HG03571 (cell line): ENCODE measurements at regions not wholly inside any gene's neighbourhood (a gene's known extent, or its start where the extent isn't known, plus 50 kb on each side); places are given as distances from the start of the nearest gene placed in this dataset.

Experiments
- ATAC-seq: cut with Tn5 transposase; IDR thresholded peaks from one replicate; pipeline ENCODE4 v1.9.1; 2021; ENCODE audit not compliant: unreplicated experiment

DNA sequence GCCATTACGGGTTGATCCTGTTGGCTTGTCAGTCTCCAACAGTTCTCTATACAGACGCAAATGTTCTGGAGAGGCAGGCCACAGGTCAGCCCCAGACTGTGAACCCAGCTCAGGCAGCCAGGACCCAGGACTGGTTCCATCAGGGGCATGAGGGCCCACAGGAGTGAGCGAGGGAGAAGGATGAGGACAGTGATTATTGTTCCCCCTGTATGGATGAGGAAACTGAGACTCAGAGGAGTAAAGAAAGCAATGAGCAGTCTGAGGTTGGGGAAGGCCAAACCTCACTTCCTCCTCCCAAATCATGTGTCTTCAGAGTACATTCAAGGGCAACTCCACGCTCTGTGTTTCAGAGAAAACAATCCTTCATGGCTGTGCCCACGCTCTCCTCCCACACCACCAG is 121.9 kb downstream of the RPLP1 start:
- ATAC-seq: no peak

DNA sequence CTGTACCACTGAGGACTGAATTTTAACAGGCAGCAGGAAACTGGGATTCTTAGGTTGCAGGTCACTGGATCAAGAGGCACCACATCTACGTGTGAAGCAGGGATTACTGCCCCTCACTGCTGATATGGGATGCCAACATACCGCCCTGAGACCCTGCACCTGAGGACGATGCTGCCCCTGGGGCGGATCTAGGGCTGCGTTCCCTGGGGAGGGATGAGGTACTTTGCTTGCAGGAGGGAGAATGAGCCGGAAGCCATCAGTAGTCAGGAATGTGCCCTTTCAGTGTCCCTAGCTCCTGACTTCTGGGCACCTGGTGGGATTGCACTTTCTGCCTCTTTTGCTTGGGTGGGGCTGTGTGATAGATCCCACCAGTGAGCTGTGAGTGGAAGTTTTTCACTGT is 122.8 kb downstream of the RPLP1 start:
- ATAC-seq: no peak

DNA sequence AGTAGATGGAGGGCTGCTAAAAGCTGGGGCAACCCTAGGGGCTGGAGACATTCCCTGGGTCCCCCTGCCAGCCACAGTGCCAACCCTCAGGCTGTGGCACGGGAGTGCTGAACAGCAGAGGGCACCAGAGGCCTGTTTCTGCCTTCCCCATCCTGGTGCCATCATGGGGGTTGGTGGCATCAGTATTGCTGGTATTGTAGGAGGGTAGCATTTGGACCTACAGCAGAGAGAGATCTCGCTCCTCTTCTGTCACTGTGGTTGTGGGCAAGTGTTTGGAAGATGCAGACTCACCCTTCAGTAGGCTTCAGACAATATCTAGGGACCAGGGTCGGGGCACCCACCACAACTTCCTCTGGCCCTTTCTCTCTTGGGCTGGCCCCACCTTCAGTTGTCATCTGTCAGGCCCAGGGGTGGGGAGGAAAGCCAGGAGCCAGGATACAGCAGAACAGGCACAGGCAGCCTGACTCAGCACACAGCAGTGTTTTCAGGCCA is 123.5 kb downstream of the RPLP1 start:
- no peak for ATAC-seq

DNA sequence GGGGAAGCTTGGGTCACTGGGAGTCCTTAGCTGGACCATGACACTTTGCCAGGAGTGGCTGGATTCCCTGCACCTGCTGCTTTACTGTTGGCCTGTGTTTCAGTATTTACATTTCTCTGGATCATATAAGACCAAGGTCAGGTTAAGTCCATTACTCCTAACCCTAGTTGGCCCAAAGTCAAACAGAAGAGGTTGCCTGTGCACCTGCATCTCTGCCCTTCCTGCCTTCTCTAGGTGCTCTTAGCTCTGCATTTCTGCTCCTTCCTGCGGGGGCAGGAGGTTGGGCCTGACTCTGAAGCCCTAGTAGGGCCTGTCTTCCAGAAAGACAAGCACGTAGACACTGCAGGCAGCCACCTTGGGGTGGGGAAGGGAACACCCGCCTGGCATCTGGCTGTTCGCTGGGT is 124.3 kb downstream of the RPLP1 start:
- ATAC-seq: no peak

DNA sequence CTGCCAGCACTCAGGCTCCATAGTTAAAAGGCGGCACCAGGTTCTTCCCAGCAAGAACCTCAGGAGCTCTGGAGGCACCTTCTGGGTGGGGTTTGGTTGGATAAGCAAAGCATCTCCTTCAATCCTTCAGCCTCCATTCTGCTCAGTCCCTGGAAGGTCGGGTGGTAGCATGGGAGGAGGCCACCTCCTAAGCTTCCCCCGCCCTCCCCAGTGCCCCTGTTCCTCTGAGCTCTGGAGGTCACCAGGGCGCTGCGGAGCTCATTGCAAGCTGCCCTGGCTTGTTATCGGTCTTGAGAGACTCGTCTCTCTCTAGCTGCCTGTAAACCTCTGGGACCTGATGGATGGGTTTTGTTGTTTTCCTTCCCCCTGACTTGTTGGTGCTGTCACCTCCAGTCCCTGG is 124.8 kb downstream of the RPLP1 start:
- no peak for ATAC-seq

DNA sequence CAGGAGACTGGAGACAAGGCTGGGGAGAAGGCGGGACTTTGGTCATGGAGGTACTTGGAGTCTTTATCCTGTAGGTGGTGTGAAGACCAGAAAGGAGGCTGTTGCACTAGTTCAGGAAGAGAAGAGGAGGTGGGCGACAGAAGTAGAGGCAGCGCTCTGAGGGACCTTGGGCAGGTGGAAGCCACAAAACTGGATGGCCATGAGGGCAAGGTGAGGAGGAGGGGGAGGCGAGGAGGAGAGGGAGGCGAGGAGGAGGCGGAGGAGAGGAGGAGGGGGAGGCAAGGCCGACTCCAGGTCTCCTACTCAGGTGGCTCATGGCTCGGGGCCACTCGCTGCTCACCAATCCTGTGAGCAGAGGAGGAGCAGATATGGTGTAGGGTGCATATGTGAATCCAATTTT is 125.6 kb downstream of the RPLP1 start:
- no peak for ATAC-seq

DNA sequence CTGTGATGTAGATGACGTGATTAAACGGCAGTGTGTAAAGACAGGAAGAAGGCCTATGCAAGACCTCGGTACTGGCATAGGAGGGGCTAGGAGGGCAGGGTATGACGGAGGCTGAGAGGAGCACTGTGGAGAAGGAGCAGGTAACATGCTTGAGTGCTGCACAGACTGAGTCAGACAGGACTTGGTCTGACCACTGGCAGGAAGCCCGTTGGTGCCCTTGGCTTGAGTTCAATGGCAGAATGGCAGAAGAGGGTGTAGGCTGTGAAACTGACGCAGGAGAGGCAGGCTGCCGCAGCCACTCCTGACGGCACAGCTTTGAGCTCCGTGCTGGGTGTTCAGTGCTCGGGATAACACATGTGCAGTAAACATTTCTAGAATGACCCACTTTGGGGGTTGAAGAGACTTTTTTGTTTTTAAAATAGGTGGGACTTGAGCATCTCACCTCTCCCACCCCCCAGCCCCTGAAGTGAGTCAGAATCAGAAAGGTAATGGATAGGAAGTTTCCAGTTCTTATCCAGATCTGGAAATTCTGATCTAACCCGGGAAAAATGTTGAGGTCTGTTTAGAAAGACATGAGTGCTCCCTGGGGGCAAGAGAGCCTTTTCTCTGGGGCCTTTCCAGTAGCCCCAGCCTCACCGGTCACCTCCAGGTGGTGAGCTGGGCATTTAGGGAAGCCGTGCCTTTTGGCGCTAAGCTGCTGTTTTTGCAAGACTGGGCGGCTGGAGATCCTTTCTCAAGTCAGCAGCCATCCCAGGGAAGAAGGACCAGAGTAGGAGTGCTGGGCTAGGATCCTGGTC is 126.4 kb downstream of the RPLP1 start:
- ATAC-seq: no peak

DNA sequence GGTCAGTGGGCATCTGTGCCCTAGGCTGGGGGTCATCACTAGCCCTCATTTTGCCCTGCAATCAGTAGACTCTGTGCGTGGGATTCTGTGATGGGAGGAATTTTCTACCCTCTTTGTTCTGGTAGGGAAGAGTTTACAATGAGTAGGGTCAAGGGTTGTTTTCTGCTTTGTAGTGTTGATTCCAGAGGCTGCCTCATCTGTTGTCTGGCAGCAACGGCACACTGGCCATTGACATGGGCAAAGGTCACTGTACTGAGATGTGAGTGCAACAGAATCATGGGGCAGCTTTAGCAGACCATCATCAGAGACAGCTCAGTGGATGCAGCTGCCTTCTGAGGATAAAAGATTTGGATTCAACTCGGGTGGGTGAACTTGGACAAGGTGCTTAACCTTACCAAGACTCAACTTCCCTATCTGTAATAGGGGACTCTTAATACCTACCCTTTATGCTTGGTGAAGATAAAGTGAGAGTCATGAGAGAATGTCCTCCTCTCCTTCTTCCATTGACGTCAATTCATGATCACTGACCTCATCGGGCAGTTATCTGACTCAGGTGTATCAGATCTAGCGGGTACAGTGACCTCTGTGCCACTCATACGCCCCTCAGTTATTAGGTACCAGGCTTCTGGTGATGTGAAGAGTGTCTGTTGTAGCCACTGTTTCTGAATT is 127.5 kb downstream of the RPLP1 start:
- no peak for ATAC-seq

DNA sequence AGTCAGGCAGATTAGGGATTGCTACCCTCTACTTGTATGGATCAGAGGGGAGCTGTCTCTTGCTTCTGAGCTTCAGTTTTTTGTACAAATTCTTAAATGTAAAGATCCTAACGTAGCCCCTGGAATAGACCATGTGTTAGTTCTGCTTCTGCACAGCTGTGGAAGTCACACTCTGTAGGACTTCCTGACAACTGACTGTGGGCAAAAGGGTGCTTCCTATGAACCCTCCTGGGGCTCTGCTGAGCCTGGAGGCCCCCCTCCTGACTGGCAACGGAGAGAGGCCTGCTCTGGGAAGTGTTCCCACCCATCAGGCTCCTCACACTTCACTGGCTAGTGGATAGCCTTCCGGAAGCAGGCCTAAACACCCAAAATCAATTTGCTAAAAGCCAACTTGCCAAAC is 131.0 kb downstream of the RPLP1 start:
- ATAC-seq: no peak

DNA sequence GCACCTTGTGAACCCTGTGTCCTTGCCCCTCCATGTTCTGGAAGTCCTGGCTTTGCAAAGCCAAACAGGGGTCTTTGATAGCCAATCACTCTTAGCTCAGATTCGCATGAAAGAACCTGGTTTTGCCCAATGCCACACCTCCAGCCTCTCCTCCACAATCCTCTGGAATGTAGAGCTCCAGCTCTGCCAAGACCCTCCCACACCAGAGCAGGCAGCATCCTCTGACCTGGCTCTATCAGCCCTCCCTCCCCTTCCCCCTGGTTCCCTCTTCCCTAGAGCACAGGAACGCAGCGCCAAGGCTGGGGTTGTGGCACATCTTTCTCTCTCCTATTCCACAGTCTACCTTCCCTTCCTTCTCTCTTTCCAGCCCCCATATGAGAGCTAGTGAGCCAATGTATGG is 133.3 kb downstream of the RPLP1 start:
- no peak for ATAC-seq

DNA sequence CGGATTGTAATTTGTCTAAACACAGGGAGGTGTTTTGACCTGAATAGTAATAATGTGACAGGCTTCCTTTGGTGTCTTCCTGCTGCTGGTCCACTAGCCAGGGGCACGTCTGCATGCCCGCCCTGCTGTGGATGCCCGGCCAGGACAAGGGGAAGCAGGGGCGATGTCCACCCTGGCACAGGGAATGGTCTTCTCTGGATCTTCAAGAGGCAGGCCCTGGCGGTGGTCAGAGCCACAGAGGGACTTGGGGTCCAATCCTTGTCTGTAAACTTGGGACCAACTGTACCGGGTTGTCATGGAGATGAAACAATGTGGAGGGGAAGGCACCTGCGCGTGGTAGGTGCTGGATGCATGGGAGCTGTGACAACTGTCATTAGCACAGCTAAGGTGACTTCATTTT is 134.1 kb downstream of the RPLP1 start:
- ATAC-seq: no peak

DNA sequence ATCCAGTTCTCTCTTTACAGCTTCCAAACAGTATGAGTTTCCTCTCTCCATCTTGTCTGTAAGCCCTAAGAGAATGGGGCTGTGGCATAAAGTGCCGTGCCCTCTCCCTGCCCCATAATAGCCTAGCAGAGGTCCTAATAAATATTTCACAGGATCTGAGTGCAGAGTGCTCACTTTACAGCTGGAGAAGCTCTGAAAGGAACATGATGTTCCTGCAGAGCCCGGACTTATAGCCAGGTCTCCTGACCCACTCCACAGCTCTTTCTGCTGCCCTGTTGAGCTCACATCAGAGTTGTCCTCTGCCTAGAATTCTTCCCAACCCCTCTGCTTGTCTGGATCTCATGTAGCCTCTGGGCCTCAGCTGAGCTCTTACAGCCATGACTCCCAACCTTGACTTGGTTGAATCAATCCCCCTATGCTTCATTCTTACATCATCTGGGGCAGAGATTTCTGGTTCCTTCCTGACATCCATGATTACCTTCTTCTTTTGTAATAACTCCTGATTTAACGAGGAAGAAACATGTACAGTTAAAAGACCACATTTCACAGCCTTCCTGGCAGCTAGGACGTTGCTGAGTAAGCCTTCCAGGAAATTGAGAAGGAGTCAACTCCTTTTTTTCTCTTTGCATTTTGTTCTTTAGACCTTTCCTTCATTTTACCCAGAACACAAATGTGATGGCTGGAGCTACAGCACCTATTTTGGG is 135.3 kb downstream of the RPLP1 start:
- ATAC-seq: no peak

DNA sequence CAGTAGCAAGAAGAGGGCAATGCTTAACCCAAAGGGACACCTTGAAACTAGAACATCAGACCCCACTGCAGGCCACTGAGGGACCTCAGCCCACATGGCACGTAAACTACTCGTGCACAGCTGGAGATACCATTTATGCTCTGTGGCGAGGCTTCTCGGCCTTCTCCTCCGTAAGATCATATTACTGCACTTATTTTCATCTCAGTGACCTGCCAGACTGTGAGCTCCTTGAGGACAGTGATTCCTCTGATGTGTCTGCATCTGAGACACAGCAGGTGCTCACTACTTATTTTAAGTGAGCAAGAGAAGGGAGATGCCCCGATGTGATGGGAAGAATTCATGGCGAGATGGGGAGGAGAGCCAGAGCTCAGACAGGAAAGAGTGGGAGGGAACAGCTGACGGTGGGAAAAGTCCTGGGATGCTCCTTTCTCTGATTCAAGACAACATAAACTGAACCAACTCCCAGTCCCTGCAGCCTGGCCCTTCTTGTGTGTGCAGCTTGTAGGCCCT is 137.6 kb downstream of the RPLP1 start:
- ATAC-seq: no peak

DNA sequence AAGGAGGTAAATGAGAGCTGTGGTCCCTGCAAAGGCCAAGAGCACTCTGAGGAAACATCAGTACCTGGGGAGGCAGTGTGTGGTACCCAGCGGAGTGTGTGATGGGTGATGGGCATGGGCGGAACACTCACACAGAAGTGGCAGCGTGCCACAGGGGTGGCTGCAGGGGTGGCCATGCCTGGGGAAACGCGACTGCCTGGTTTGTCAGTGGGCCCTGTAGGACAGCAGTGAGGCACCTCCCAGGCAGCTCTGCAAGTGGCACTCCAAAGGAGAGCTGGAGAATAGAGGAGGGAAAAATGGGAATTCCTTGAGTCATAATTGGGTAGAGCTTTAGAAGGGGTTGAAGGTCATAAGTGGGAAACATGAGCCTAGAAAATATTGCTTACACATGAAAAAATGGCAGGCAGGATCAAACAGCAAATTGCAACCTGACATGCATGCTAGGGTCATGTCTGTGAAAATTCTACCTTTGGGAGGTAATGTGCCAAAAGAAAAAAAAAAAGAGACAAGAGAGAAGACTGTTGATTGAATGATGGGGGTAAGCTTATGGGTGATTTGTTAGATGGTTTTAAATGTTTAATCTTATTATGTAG is 138.4 kb downstream of the RPLP1 start:
- ATAC-seq: no peak

DNA sequence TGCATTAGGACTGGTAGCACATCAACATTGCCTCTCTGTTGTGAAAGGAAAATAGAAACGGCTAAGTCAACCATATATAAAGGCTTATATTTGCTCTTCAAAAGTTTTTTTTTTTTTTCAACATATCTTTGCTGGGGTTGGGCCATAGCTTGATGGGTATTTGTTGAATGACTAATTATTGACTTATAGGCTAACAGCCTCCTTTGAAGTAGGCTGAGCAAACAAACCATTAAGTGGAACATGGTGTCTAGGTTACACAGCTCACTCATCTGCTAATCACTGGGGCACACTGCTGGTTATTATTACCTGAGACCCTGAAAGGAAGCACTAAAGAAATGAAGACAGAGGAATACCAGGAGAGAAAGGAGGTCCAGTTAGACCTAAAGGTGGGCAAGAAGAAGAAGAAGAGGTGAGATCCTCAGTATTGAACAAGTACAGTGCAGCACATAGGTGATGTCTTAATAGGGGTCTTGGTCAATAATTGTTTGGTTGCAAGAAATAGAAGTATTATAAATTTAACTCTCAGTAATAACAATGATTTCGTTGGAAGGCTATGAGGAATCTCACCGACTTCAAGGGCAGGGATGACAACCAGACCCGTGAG is 139.4 kb downstream of the RPLP1 start:
- ATAC-seq: no peak

DNA sequence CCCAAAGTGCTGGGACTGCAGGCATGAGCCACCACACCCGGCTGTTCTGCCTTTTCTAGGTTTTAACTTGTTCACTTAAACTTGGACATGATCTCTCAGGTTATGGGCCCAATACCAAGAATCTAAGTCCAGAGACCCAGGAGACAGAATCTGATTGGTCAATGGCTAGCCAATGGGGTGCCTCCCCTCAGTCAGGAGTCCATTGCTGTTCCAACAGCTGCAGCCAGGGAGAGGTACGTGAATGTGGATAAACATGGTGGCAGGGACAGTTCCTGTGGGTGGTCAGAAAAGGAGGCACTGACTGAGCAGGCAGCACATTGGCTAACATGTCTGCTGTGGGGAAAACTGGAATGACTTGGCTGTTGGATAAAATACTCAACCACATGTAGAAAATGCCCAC is 140.3 kb downstream of the RPLP1 start:
- ATAC-seq: no peak

DNA sequence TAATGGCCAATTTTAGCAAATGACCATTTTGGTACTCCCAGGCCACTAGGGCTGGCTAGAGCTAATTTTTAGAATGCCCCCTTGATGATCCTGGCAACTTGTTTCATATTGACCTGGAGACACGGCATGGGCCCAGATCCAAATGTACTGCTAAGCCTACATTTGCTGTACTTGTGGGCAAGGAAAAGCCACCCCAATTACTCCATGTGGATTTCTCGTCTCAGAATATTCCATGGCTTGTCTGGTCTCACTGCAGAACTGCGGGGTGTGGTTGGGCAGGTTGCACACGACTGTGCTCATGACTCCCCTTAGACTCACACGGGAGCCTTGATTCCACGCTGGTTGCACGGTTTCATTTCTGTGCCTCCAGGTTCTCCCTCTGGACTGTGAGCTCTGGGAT is 140.9 kb downstream of the RPLP1 start:
- ATAC-seq: no peak

DNA sequence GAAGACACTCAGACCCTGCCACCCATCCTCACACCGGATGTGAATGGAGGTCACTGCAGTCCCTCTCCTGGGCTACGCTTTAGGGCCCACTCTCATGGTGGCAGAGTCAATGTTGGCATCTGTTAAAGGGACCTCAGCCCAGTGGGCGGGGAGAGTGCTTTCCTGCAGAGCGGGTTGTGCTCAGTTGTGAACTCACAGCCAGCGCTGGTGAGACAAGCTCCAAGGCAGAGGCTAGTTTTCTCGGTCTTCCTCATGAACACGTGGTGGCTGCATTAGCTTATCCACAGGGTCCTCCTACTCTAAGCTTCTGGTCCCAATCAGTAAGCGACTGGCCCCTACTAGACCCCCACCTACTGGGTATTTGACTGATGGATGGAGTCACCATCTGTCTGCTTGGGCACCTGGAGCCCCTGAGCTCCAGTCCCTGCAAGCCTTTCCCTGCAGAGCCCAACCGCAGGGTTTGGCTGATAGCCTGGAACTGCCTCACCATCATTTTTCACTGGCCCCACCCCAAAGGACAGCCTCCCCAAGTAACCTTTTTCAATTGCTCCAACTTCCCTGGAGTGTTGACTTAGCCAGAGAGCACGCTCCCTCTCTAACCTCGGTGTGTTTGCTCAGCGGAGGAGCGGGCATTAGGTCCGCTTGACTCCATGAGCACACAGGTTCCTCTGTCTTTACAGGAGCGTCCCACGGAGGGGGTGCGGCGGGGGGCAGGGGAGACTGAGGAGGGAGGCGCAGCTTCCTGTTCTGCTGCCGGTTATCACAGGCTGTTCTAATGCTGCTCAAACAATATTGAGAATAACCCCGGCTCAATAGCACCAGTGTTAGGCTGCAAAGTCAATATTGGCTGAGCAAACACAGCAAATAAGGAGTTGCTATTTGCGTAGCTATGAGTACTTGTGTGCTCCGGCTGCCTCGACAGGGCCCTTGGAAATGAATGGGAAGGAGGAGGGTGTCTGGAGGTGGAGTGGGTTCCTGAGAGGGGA is 141.7 kb downstream of the RPLP1 start:
- no peak for ATAC-seq

DNA sequence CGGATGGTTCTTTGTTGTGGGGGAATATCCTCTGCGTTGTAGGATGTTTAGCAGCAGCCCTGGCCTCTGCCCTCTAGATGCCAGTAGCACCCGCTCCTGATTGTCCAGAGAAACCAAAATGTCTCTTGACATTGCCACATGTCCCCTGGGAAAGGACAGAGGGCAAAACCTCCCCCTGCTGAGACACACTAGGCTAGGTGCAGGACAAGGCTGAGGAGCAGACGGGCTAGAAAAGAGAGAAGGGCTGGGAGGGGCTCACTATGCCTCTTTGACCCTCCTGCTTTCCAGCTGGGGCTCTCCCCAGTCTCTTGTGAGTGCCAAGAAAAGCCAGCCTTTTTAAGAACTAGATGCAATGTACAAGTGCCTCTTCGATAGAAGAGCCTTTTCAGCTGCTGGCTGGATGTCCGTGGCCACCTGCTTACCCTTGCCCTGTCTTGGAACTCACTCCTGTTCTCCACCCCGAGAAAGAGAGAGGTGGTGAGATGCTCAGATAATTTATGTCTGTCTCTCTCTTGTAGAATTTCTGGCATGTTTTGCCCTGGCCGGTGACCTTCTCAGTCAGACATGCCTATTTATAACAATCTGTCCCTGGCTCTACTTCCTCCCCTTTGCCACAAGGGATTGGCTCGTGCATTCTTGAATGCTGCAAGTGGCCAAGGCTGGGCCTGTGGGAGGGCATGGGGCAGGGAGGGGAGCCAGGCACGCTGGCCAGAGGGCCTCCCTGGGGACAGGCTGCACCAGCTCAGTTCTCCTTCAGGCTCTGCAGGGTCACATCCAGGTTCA is 142.6 kb downstream of the RPLP1 start:
- no peak for ATAC-seq
